ENCODE measurements at regions not wholly inside any gene's neighbourhood (a gene's known extent, or its start where the extent isn't known, plus 50 kb on each side); places are given as distances from the start of the nearest gene placed in this dataset.

DNA sequence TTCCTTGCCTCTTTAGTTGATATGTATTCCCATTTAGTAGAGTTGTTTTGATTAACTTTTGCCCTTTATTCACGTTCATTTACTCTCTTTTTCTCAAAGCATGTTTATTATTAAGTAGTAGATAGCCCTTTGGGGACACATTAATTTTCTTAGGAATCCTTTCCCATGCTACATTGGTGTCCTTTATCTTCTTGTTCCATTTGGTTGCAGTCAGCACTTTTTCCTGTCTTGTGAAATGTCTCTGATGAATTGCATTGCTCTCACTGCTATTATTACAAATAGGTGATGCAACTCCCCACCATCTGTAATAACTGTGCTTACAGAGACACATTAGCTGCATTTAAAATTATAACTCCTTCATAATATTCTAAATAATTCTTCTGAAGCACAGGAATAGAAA, 428.5 kb upstream of the CNTNAP5 start:
- CTCF ChIA-PET = no interaction called here
- H3K36me3 ChIP-seq (ENCODE audit: control insufficient read depth in 2 of 2, insufficient read depth in 2 of 2, low read length in 1 of 2) = no peaks in the 10 kb centered on the region
- no peak overlapping the region for H3K9ac ChIP-seq (ENCODE audit: control insufficient read depth, insufficient read depth, low read length)
- in situ Hi-C loops (cut with MboI) = no loop called here
- no peak for FAIRE-seq
- BruUV-seq (replicated peaks) = no TSS peak
- H3K9me3 ChIP-seq (replicated peaks; ENCODE audit: control insufficient read depth, insufficient read depth, low read length) = no peaks in the 10 kb centered on the region
- RAD21 ChIA-PET (ENCODE audit: unreplicated experiment) = no interaction called here
- no peak for DNase-seq (ENCODE audit: low read depth, low spot score)
- no peak overlapping the region for H2AFZ ChIP-seq (ENCODE audit: control insufficient read depth, low read depth, low read length)
- H3K4me3 ChIP-seq = no peak overlapping the region
- 0% methylated on average over 1 of the region's 1 CpG for WGBS (ENCODE audit: insufficient coverage, insufficient replicate concordance, low lambda C conversion rate, missing lambda C conversion rate)
- no peaks in the 10 kb centered on the region for H4K20me1 ChIP-seq (ENCODE audit: control insufficient read depth, insufficient read depth)
- POLR2A ChIA-PET = no interaction called here
- no peak for ATAC-seq
- SMC1A ChIA-PET (ENCODE audit: uncharacterized antibody, unreplicated experiment) = no interaction called here
- H3K27ac ChIP-seq (ENCODE audit: control insufficient read depth, insufficient read depth) = no peak overlapping the region
- no peaks in the 10 kb centered on the region for H3K27me3 ChIP-seq (replicated peaks in 1 of 2; ENCODE audit: control insufficient read depth in 2 of 2, insufficient read depth in 2 of 2, low read length in 1 of 2)
- no peaks in the 10 kb centered on the region for H3K4me1 ChIP-seq (ENCODE audit: control insufficient read depth, insufficient read depth, low read length)
- intact Hi-C loops (cut with micrococcal nuclease; ENCODE audit: unreplicated experiment) = no loop called here
- TF ChIP-seq KDM1A (IDR thresholded peaks at IDR 0.05; ENCODE audit: borderline replicate concordance) (no peak), ATF7 (IDR thresholded peaks at IDR 0.05; ENCODE audit: low read depth) (no peak), PML (IDR thresholded peaks at IDR 0.05; ENCODE audit: low read length) (no peak), CHD1 (IDR thresholded peaks at IDR 0.05; ENCODE audit: low read depth, low read length) (no peak), SREBF2 (IDR thresholded peaks at IDR 0.05; ENCODE audit: low read length) (no peak), JUNB (IDR thresholded peaks at IDR 0.05) (no peak), RAD51 (IDR thresholded peaks at IDR 0.05) (no peak), PAX8 (IDR thresholded peaks at IDR 0.05) (no peak), FOXM1 (IDR thresholded peaks at IDR 0.05; ENCODE audit: low read depth, low read length) (no peak), DPF2 (IDR thresholded peaks at IDR 0.05) (no peak)
- TF ChIP-seq, protein P1, sequence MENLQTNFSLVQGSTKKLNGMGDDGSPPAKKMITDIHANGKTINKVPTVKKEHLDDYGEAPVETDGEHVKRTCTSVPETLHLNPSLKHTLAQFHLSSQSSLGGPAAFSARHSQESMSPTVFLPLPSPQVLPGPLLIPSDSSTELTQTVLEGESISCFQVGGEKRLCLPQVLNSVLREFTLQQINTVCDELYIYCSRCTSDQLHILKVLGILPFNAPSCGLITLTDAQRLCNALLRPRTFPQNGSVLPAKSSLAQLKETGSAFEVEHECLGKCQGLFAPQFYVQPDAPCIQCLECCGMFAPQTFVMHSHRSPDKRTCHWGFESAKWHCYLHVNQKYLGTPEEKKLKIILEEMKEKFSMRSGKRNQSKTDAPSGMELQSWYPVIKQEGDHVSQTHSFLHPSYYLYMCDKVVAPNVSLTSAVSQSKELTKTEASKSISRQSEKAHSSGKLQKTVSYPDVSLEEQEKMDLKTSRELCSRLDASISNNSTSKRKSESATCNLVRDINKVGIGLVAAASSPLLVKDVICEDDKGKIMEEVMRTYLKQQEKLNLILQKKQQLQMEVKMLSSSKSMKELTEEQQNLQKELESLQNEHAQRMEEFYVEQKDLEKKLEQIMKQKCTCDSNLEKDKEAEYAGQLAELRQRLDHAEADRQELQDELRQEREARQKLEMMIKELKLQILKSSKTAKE (IDR thresholded peaks at IDR 0.05; ENCODE audit: low read depth, poor library complexity, severe bottlenecking) = no peak
- TF ChIP-seq, protein P2, sequence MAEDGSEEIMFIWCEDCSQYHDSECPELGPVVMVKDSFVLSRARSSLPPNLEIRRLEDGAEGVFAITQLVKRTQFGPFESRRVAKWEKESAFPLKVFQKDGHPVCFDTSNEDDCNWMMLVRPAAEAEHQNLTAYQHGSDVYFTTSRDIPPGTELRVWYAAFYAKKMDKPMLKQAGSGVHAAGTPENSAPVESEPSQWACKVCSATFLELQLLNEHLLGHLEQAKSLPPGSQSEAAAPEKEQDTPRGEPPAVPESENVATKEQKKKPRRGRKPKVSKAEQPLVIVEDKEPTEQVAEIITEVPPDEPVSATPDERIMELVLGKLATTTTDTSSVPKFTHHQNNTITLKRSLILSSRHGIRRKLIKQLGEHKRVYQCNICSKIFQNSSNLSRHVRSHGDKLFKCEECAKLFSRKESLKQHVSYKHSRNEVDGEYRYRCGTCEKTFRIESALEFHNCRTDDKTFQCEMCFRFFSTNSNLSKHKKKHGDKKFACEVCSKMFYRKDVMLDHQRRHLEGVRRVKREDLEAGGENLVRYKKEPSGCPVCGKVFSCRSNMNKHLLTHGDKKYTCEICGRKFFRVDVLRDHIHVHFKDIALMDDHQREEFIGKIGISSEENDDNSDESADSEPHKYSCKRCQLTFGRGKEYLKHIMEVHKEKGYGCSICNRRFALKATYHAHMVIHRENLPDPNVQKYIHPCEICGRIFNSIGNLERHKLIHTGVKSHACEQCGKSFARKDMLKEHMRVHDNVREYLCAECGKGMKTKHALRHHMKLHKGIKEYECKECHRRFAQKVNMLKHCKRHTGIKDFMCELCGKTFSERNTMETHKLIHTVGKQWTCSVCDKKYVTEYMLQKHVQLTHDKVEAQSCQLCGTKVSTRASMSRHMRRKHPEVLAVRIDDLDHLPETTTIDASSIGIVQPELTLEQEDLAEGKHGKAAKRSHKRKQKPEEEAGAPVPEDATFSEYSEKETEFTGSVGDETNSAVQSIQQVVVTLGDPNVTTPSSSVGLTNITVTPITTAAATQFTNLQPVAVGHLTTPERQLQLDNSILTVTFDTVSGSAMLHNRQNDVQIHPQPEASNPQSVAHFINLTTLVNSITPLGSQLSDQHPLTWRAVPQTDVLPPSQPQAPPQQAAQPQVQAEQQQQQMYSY (CRISPR knock-in tag; IDR thresholded peaks at IDR 0.05) = no peak
- TF ChIP-seq, protein P3, sequence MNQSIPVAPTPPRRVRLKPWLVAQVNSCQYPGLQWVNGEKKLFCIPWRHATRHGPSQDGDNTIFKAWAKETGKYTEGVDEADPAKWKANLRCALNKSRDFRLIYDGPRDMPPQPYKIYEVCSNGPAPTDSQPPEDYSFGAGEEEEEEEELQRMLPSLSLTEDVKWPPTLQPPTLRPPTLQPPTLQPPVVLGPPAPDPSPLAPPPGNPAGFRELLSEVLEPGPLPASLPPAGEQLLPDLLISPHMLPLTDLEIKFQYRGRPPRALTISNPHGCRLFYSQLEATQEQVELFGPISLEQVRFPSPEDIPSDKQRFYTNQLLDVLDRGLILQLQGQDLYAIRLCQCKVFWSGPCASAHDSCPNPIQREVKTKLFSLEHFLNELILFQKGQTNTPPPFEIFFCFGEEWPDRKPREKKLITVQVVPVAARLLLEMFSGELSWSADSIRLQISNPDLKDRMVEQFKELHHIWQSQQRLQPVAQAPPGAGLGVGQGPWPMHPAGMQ (IDR thresholded peaks at IDR 0.05; ENCODE audit: borderline replicate concordance) = no peak
- H3K79me2 ChIP-seq (ENCODE audit: control insufficient read depth, insufficient read depth, low read length) = no peaks in the 10 kb centered on the region
- H3K4me2 ChIP-seq (ENCODE audit: control insufficient read depth, insufficient read depth) = no peak overlapping the region
